HG02678 (cell line): ENCODE measurements at regions not wholly inside any gene's neighbourhood (a gene's known extent, or its start where the extent isn't known, plus 50 kb on each side); places are given as distances from the start of the nearest gene placed in this dataset.
"Not testable (repeated sequence)": the region's sequence is repeated elsewhere in the genome, so short reads cannot be mapped to it uniquely, and the experiment has no call there.

Source experiments
- ATAC-seq: cut with Tn5 transposase; IDR thresholded peaks from one replicate; pipeline ENCODE4 v1.9.1; 2021; ENCODE audit warnings: mild to moderate bottlenecking, moderate library complexity; ENCODE audit not compliant: unreplicated experiment

- no peak for ATAC-seq
Observed at GRCh38 chr20:48448666-48449600, 378.9 kb downstream of the PREX1 start.

- ATAC-seq, result no peak
Observed at GRCh38 chr20:48447456-48447855, 380.3 kb downstream of the PREX1 start.

- ATAC-seq, result no peak
Observed at GRCh38 chr20:48445827-48446226, 382.0 kb downstream of the PREX1 start.

- no peak for ATAC-seq
Observed at GRCh38 chr20:48444249-48444648, 383.6 kb downstream of the PREX1 start.

- ATAC-seq, result no peak
Observed at GRCh38 chr20:48440916-48441315, 386.9 kb downstream of the PREX1 start.

- ATAC-seq, result not testable (repeated sequence)
Observed at GRCh38 chr20:48440261-48440660, 387.5 kb downstream of the PREX1 start.

- no peak for ATAC-seq
Observed at GRCh38 chr20:48437146-48437545, 390.7 kb downstream of the PREX1 start.

GRCh38 chr20:48436609-48437008 lies 391.2 kb downstream of the PREX1 start:
- ATAC-seq, result not testable (repeated sequence)

- no peak for ATAC-seq
Observed at GRCh38 chr20:48433178-48433577, 394.6 kb downstream of the PREX1 start.

GRCh38 chr20:48432494-48432832 lies 395.3 kb downstream of the PREX1 start:
- ATAC-seq, result no peak

GRCh38 chr20:48431653-48432493 lies 395.9 kb downstream of the PREX1 start:
- ATAC-seq, result no peak

GRCh38 chr20:48426630-48427029 lies 401.2 kb downstream of the PREX1 start:
- no peak for ATAC-seq

- no peak for ATAC-seq
Observed at GRCh38 chr20:48425817-48426612, 401.8 kb downstream of the PREX1 start.

GRCh38 chr20:48425321-48425720 lies 402.5 kb downstream of the PREX1 start:
- no peak for ATAC-seq

GRCh38 chr20:48422242-48422960 lies 405.4 kb downstream of the PREX1 start:
- no peak for ATAC-seq

GRCh38 chr20:48421547-48421946 lies 406.3 kb downstream of the PREX1 start:
- no peak for ATAC-seq

GRCh38 chr20:48420176-48420575 lies 407.6 kb downstream of the PREX1 start:
- ATAC-seq, result no peak

GRCh38 chr20:48419173-48419572 lies 408.6 kb downstream of the PREX1 start:
- no peak for ATAC-seq

- no peak for ATAC-seq
Observed at GRCh38 chr20:48416002-48416401, 411.8 kb downstream of the PREX1 start.

GRCh38 chr20:48414786-48415185 lies 413.0 kb downstream of the PREX1 start:
- no peak for ATAC-seq
